ENCODE measurements at regions not wholly inside any gene's neighbourhood (a gene's known extent, or its start where the extent isn't known, plus 50 kb on each side); places are given as distances from the start of the nearest gene placed in this dataset.

GRCh38 chr14:86331341-86331740 is 801.4 kb downstream of the FLRT2 start:
- TF ChIP-seq CTCF (IDR thresholded peaks at IDR 0.05) (no peak), POLR2A (IDR thresholded peaks at IDR 0.05) (no peak)

Data from body of pancreas (tissue), 4 donors.